ENCODE measurements at regions not wholly inside any gene's neighbourhood (a gene's known extent, or its start where the extent isn't known, plus 50 kb on each side); places are given as distances from the start of the nearest gene placed in this dataset.

GRCh38 chr2:199707593-199708185 lies 143.3 kb downstream of the FTCDNL1 start:
- no peak for DNase-seq

- no peak for DNase-seq
These were observed 145.5 kb downstream of the FTCDNL1 start for GRCh38 chr2:199705538-199705937.

GRCh38 chr2:199704358-199705238 lies 146.4 kb downstream of the FTCDNL1 start:
- peak; percentile 23 for DNase-seq

GRCh38 chr2:199703199-199703598 lies 147.8 kb downstream of the FTCDNL1 start:
- DNase-seq: no peak

- DNase-seq: no peak
These were observed 153.5 kb downstream of the FTCDNL1 start for GRCh38 chr2:199697469-199697868.

GRCh38 chr2:199696048-199696447 lies 154.9 kb downstream of the FTCDNL1 start:
- DNase-seq: no peak

- DNase-seq: no peak
These were observed 157.1 kb downstream of the FTCDNL1 start for GRCh38 chr2:199693861-199694260.

- DNase-seq: no peak
These were observed 158.5 kb downstream of the FTCDNL1 start for GRCh38 chr2:199692489-199692888.

GRCh38 chr2:199690225-199690624 lies 160.8 kb downstream of the FTCDNL1 start:
- DNase-seq: no peak

- DNase-seq: no peak
These were observed 165.3 kb downstream of the FTCDNL1 start for GRCh38 chr2:199685669-199686068.

- DNase-seq: no peak
These were observed 166.2 kb downstream of the FTCDNL1 start for GRCh38 chr2:199684832-199685231.

GRCh38 chr2:199684168-199684567 lies 166.8 kb downstream of the FTCDNL1 start:
- no peak for DNase-seq

GRCh38 chr2:199682001-199682400 lies 169.0 kb downstream of the FTCDNL1 start:
- no peak for DNase-seq

GRCh38 chr2:199680482-199680881 lies 170.5 kb downstream of the FTCDNL1 start:
- DNase-seq: no peak

- DNase-seq: no peak
These were observed 171.1 kb downstream of the FTCDNL1 start for GRCh38 chr2:199679883-199680282.

GRCh38 chr2:199677881-199678280 lies 173.1 kb downstream of the FTCDNL1 start:
- DNase-seq: no peak

GRCh38 chr2:199668645-199669044 lies 182.3 kb downstream of the FTCDNL1 start:
- no peak for DNase-seq

- DNase-seq: no peak
These were observed 187.8 kb downstream of the FTCDNL1 start for GRCh38 chr2:199663157-199663556.

- no peak for DNase-seq
These were observed 188.7 kb downstream of the FTCDNL1 start for GRCh38 chr2:199662255-199662654.

GRCh38 chr2:199660167-199660566 lies 190.8 kb downstream of the FTCDNL1 start:
- DNase-seq: no peak

GRCh38 chr2:199659207-199659606 lies 191.8 kb downstream of the FTCDNL1 start:
- DNase-seq: peak; percentile 38

GRCh38 chr2:199646439-199646838 lies 188.7 kb upstream of the SATB2 start:
- DNase-seq: no peak

GRCh38 chr2:199631129-199631528 lies 173.4 kb upstream of the SATB2 start:
- no peak for DNase-seq

GRCh38 chr2:199629301-199629700 lies 171.6 kb upstream of the SATB2 start:
- no peak for DNase-seq
